ENCODE measurements at regions not wholly inside any gene's neighbourhood (a gene's known extent, or its start where the extent isn't known, plus 50 kb on each side); places are given as distances from the start of the nearest gene placed in this dataset.

GRCh38 chr6:28709478-28710349, 184.0 kb downstream of the GPX5 start:
- ChIA-PET CTCF (no interaction called here), POLR2A (no interaction called here)
- H3K4me3 ChIP-seq (ENCODE audit: low read depth, low read length), result peak overlapping the region; percentile 34
- DNase-seq (ENCODE audit: low read depth), result no peak
- no peaks in the 10 kb centered on the region for H3K27me3 ChIP-seq (ENCODE audit: control insufficient read depth, insufficient read depth, low read length)
- no peak for TF ChIP-seq CTCF (IDR thresholded peaks at IDR 0.05; ENCODE audit: insufficient read depth, low read depth, low read length)
- no peaks in the 10 kb centered on the region for H3K36me3 ChIP-seq (ENCODE audit: control insufficient read depth, insufficient read depth, low read length)

- CTCF ChIA-PET, result no interaction called here
These were observed 184.9 kb downstream of the GPX5 start for GRCh38 chr6:28710466-28711191.

GRCh38 chr6:28711325-28711724, 185.6 kb downstream of the GPX5 start:
- Histone ChIP-seq H3K4me3 (ENCODE audit: low read depth, low read length) (no peak overlapping the region), H3K36me3 (ENCODE audit: control insufficient read depth, insufficient read depth, low read length) (no peaks in the 10 kb centered on the region), H3K27me3 (ENCODE audit: control insufficient read depth, insufficient read depth, low read length) (no peaks in the 10 kb centered on the region)
- CTCF ChIA-PET, result no interaction called here
- no peak for DNase-seq (ENCODE audit: low read depth)
- POLR2A ChIA-PET, result no interaction called here
- no peak for TF ChIP-seq CTCF (IDR thresholded peaks at IDR 0.05; ENCODE audit: insufficient read depth, low read depth, low read length)

More at GRCh38 chr6:28710466-28711191, 184.9 kb downstream of the GPX5 start:
- DNase-seq (ENCODE audit: low read depth), result no peak
- no peak for TF ChIP-seq CTCF (IDR thresholded peaks at IDR 0.05; ENCODE audit: insufficient read depth, low read depth, low read length)
- no peaks in the 10 kb centered on the region for H3K27me3 ChIP-seq (ENCODE audit: control insufficient read depth, insufficient read depth, low read length)
- H3K36me3 ChIP-seq (ENCODE audit: control insufficient read depth, insufficient read depth, low read length), result no peaks in the 10 kb centered on the region
- POLR2A ChIA-PET, result no interaction called here
- no peak overlapping the region for H3K4me3 ChIP-seq (ENCODE audit: low read depth, low read length)

- DNase-seq (ENCODE audit: low read depth), result no peak
- Histone ChIP-seq H3K27me3 (ENCODE audit: control insufficient read depth, insufficient read depth, low read length) (no peaks in the 10 kb centered on the region), H3K4me3 (ENCODE audit: low read depth, low read length) (no peak overlapping the region), H3K36me3 (ENCODE audit: control insufficient read depth, insufficient read depth, low read length) (no peaks in the 10 kb centered on the region)
- TF ChIP-seq CTCF (IDR thresholded peaks at IDR 0.05; ENCODE audit: insufficient read depth, low read depth, low read length), result no peak
- CTCF ChIA-PET, result no interaction called here
- POLR2A ChIA-PET, result no interaction called here
These were observed 186.2 kb downstream of the GPX5 start for GRCh38 chr6:28711788-28712341.

- no peak overlapping the region for H3K4me3 ChIP-seq (ENCODE audit: low read depth, low read length)
- POLR2A ChIA-PET, result no interaction called here
- CTCF ChIA-PET, result no interaction called here
- H3K36me3 ChIP-seq (ENCODE audit: control insufficient read depth, insufficient read depth, low read length), result no peaks in the 10 kb centered on the region
- TF ChIP-seq CTCF (IDR thresholded peaks at IDR 0.05; ENCODE audit: insufficient read depth, low read depth, low read length), result no peak
- no peaks in the 10 kb centered on the region for H3K27me3 ChIP-seq (ENCODE audit: control insufficient read depth, insufficient read depth, low read length)
- no peak for DNase-seq (ENCODE audit: low read depth)
These were observed 187.3 kb downstream of the GPX5 start for GRCh38 chr6:28712982-28713381.
